Dedifferentiated amniotic fluid mesenchymal stem cell (primary cell): ENCODE measurements at regions not wholly inside any gene's neighbourhood (a gene's known extent, or its start where the extent isn't known, plus 50 kb on each side); places are given as distances from the start of the nearest gene placed in this dataset.

Experiments
- DNase-seq: peaks from one replicate; pipeline ENCODE4 v3.0.0-alpha.2; 2016; ENCODE audit errors: extremely low spot score

DNA sequence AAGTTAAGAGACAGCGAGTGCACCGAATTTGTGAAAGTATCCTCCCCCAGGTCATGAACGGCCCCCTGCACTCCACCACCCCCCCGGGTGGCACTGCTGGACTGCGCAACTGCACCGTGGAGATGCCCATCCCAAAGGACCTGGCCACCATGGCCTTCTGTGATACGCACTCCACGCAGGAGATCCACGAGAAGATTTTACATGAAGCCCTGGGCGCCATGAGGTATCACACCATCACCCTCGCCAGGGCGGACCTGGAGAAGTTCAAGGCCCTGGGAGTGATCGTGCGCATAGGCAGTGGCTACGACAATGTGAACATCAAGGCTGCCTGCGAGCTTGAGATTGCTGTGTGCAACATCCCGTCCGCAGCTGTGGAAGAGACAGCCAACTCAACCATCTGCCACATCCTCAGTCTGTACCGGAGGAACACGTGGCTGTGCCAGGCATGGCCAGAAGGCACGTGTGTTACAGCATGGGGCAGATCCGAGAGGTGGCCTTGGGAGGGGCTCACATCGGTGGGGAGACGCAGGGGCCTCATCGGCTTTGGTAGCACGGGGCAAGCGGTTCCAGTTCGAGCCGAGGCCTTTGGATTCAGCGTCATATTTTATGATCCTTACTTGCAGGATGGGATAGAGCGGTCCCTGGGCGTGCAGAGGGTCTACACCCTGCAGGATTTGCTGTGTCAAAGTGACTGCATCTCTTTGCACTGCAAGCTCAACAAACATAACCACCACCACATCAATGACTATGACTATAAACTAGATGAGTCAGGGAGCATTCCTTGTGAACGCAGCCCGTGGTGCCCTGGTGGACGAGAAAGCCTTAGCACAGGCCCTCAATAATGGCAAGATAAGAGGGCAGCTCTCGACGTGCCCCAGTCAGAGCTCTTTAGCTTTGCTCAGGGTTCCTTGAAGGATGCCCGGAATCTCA lies 290.8 kb upstream of the MC4R start:
- DNase-seq: no peak

DNA sequence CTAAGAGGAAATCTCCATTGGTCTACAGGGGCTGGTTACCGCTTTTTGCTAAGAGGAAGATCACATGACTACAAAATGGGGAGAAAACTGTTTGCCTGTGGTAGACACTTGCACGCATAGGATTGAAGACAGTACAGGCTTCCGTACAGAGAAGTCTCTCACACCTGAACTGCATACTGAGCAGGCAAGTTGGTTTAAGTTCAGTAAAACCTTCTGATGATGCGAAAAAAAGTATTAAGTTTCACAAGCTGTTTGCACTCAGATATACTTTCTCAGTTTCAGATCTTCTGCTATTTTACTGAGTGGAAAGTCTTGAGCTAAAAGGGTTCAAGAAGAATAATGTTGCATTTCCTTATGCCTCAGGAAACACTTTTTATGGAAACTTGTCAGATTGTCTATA lies 292.2 kb upstream of the MC4R start:
- DNase-seq: no peak

DNA sequence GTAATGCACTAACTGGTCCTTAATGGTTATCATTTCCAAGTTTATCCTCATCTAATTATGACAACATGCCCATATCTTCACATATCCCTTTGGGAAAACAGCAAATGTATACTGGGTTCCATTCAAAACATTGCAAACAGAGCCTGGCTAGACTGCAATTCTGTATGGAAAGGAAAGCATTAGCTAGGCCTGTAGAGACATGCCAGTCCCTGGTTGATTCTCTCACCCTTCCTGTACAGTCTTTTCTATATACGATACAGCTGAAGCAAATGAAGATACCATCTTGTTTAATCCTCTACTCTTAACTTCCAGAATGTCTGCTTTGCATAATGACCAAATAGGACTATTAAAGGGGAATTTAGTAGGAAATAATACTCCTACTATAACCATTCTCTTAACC lies 294.4 kb upstream of the MC4R start:
- DNase-seq: no peak

DNA sequence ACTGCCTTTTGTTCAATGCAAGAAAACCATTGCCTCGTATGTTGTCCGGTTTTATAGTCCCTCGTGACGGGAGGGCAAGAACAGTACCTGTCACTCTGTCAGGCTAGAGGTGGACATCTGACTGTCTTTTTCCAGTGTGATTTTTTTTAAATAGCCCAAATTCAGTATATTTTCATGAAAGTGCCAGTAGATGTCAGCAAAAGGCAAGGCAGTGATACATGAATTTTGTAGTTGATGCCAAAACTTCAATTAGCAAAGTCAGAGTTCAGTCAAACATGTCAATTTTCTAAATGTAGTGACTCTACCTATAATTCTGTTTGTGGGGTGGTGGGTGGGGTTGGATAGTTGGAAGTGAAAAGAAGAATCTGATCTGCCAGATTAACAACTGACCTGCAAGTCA lies 296.0 kb upstream of the MC4R start:
- DNase-seq: no peak

DNA sequence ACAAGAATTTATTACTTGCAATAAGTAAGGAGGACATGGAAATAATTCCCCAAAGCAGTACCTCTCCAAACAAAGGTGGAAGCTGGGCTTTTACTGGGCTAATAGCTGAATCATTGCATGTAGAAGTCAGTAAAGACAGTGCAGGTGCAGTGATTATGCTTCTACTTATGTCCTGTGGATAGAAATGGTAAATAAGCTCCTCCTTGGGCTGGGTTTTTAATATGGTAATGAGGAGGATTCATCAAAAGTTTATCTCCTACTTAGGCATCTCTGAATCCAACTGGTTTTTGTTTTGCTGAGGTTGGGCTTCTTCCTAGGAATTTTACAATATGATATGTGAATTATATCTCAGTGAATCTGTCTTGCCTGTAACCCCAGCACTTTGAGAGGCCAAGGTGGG lies 297.4 kb upstream of the MC4R start:
- no peak for DNase-seq

DNA sequence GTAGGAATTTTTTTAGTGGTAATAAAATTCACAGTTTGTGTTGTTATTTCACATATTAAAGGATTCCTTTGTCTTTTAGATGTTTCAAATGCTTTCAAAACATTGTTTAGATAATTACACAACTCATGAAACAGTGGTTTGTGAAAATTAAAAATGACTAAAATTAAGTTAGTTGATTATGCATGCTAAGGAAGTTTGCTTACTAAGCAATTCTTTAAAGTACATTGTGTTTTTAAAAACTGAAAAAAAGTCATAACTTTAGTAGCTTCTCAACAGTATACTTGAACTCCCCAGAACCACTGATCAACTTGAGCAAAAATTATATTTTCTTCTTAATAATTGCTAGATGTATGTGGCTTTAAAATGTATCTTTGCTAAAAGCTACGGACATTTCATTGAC lies 298.4 kb upstream of the MC4R start:
- no peak for DNase-seq

DNA sequence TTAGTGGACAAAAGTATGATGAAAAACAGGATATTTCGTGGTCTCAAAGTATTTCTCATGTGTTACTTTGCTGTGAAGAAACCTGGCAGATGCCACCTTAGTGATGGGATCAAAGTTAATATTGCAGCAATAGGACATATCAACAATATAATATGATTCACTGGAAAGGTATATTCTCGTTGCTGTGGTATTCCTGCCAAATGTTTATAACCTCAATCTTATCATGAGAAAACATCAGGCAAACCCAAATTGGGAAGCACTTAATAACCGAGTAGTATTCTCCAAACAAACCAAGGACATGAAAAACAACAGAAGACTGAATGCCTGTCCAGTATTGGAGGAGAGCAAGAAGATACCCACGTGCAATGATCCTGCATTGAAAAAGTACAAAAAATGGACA lies 302.6 kb upstream of the MC4R start:
- DNase-seq: no peak

DNA sequence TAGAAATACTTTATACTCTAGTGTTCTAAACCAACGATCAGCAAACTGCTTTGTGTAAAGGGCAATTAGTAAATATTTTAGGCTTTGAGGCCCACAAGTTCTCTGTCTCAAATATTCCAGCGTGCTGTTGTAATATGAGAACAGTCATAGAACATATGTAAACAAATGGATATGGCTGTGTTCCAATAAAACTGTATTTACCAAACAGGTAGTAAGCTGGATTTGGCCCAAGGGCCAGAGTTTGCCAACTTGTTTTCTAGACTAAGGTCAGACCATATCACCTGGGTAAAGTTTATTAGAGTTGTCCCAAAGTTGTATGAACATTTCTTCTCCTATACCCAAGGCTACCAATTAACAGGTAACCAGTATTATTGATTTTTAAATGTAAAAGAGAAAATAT lies 303.2 kb upstream of the MC4R start:
- DNase-seq: no peak

DNA sequence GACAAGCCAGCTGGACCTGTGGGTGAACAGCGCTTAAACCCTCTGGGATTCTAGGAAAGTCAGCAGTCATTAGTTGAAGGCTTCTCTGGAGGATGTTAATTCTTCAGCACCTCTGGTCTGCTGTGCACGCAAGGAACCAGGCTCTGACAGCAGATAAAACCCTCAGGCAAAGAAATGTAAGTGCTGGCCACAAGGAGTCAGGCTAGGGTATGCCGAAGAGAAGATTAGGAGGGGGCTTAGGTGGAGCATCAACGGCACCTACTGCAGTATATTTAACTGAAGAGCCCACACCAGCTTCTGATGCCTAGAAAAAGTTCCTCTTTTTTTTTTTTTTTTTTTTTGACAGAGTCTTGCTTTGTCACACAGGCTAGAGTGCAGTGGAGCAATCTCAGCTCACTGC lies 304.2 kb upstream of the MC4R start:
- no peak for DNase-seq

DNA sequence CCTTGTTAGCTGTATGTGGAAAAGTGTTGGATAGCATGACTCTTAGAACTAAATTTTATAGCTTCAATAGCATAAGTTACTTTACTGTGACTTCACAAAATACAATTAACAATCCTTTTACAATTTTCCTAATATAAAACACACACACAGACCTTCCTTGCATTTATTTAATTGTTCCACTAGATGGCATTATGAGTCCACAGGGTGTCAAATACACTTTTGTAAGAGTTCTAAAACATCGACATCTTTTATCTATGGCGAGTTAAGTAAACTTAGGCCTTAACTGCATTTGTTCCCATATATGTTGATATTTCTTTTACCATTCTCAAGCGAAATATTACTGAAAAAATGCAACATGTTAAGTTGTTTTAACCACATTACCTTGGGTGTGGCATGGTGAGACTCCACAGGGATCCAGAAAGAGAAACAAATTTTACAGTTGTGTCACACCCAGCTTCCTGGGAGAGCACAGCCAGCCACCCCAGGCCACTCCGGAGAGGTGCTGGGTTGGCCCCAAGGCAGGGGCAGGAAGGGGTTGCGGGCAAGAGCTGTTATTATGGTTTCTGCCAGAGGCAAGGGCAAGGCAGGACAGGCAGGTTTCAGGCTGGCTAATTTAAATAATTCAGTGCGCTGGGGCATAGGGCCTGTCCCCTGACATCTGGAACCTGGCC lies 312.4 kb upstream of the MC4R start:
- peak; percentile 26 for DNase-seq

DNA sequence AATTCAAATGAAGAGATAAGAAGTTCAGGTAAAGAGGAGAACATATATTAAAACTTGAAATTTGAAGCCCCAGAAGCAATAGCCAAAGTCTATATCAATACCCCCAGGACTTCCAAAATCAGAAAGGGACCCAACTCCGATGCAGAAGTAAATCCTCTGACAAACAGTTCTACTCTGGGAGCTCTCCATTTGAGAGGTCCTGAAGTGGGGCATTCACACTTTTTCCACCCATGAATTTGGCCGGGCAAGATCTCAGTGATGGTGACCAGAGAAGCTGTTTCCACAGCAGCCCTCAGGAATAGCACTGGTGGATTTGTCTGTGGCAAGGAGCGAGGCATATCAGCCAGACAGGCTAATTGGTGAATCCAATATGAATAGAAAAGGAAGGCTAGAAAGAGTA lies 313.6 kb upstream of the MC4R start:
- no peak for DNase-seq

DNA sequence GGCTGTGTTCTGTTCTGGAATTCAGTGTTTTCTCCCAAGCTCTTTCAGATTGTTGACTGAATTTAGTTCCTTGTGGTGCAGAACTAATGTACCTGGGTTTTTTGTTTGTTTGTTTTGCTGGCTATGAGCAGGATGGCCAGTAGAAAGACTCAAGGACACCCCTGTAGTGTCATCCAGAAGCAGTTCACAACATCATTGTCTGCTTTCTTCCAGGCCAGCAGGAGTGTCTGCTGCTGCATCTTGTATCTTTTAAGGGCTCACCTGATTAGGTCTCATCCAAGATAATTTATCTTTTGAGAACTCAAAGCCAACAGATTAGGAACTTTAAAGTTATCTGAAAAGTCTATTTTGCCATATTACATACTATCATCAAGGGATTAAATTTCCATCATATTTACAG lies 318.5 kb upstream of the MC4R start:
- DNase-seq: no peak

DNA sequence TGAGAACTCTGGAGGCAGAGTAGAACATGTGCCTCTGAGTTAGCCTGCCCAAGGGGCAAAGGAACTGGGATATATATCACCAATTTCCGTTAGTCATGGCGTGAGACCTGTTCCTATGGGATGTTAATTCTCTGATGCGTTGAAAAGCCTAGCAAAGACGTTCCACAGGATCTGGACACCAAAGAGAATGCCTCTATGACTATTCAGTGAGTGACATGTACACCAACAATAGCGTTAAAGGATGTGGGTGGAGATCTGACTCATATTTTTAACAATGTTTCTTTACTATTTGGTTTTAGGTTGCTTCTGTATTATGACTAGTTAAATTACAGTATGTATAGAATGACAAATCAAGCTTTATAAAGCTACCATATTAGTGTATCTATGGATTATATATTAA lies 320.9 kb upstream of the MC4R start:
- DNase-seq: no peak

DNA sequence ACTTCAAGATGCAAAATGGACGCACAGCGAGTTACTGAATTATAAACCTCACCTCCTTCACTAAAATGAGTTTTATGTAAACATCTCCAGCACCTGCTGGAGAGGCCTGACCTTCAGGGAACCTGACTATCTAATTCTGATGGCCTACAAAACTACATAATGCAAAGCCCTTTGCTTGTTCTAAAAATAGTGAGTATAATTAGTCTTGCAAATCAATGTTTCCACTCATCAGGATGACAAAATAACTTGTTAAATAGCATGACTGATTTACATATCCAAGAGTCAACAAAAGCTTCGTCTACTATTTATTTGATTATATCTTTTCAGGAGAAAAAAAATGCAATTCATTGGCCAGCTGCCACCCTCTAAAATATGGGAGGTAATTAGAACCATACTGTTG lies 326.3 kb upstream of the MC4R start:
- no peak for DNase-seq

DNA sequence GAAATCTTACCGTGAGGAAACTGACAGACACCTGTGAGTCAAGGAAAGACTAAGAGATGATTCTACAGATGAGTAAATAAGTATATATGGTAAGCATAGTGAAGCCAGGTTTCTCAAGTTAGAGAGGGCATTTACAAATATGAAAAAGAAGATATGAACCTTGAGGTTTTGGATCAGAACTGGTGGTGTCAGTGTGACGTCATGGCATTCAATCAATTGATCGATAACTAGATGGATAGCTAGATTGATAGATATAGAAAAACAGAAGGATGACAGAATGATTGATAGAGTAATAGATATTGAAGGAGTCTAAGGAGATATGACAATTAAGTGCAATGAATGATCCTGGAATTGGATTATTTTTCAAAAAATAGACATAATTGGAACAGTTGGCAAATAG lies 350.2 kb upstream of the MC4R start:
- DNase-seq: no peak

DNA sequence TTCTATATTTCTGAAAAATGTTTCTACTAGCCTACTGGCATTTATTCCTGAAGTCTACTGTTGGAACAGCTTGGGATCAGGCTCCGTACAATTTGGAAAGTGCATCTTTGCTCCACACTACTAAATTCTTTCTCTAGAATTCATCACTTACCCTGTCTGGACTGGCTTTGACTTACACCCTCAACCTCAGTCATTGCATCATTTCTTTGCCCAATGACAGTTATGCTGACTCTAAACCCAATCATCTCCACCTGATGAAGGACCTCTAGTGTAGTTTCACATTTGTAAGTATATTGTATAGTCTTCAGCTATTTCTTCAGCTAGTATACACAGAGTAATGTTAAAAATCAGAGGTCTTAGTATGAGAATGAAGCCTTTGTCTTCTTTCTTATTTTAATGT lies 359.6 kb upstream of the MC4R start:
- no peak for DNase-seq

DNA sequence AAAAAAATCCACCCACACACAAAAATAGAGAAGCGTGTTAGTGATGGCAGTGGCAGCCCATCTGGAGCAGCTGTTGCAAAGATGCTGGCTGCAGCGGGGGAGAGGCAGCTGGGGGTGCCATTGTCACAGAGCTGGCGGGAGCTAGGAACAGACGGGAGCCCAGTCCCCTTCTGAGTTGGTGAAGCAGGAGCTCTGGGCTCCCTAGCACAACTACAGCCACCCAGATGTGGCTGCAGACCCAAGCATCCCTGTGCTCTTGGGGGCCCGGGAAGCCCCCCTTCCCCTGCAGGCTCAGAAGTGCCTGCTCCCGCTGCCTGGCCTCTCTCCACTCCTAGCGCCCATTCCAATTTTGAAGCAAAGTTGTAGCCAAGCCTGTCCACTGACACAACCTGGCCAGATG lies 366.6 kb upstream of the MC4R start:
- DNase-seq: no peak

DNA sequence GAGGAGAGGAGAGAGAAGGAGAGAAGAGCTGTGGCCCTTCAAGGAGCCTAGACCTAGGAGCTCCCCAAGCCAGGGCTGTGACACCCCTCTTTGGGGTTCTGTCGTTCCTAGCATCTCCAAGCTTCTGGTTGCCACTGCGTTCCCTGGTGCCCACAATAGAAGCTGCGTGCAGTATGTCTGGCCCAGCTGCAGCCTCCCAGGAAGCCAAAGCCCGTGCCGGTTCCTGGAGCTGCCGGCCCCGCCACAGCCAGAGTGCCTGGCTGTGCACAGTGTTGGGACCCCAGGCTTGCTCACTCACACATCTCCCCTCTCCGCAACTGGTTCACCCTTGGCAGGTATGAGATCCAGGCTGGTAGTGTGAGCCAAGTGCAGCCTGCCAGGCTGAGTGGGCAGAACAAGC lies 367.7 kb upstream of the MC4R start:
- no peak for DNase-seq

DNA sequence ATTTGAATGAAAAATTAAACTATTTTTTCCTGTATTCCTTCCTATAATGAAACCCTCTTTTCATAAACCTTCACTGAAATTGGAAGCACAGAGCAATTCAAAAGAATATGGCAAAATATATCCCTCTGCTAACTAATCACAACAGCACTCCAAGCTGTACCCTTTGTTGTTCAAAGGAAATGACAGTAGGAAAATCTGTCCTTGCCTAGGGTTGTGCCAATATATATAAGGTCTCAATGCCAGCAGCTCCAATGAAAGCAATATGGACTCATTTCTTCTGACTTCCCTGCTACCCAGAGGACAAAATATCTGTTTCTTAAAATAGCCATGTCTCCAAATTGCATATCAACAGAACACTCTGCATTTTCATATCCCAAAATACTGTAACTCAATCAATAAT lies 373.9 kb upstream of the MC4R start:
- no peak for DNase-seq

DNA sequence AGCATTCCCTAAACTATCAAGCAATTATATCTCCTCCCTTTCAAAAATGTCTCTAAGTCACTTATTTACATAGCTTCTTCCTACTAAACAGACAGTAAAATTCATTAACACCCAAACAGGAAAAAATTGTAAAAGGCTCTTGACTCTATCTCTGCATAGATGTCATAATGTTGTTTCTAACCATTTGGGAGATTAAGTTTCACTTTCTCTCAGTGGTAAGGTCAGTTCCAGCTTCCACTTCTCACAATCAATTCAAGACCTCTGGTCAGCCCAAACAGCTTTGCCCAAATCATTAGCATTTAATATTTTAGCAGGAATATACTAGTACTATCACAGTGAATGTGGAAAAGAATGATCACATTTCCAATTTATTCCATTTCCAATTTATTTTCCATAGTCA lies 374.3 kb upstream of the MC4R start:
- no peak for DNase-seq

DNA sequence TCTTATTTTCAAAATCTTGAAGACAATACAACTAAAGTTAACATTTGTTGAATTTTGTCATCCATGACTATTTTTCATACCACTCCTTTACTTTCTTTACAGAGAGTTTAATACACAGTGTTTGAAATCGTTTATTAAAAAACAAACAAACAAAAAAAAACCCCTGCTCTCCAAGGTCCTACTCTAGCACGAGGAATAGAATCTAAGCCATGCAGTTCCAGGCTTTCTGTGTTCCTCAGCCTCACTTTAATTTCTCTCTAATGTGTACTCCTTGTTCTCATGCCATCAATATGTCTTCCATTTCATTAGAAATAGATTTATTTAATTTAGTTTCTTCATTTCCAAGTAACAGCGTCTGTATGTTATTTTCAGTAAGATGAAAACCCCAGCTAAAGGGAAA lies 381.2 kb upstream of the MC4R start:
- DNase-seq: no peak

DNA sequence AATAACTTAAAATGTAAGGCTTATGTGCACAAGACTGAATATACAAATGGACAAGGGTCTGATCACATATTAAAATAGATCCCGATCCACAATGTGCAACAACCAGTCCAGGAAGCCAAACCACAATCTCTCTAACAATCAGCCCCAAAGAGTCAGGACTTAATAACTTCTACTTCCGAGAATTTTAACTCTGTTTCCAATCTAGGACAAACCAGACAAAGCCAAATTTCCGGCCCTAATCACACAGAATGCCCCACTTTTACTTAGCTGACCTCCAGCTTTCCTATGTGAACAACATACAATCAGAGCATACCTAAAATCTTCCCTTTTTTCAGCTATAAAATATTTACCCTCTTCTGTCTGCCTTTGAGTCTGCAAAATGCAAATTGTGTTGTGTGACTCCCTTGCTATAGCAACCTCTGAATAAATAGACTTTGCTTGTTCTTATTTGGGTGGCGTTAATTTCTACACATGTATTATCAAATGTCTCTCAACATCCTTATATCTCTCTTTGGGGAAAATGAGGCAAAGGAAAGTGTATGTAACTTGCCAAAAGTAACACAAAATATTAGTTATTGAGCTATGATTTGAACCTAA lies 381.9 kb upstream of the MC4R start:
- DNase-seq: no peak

DNA sequence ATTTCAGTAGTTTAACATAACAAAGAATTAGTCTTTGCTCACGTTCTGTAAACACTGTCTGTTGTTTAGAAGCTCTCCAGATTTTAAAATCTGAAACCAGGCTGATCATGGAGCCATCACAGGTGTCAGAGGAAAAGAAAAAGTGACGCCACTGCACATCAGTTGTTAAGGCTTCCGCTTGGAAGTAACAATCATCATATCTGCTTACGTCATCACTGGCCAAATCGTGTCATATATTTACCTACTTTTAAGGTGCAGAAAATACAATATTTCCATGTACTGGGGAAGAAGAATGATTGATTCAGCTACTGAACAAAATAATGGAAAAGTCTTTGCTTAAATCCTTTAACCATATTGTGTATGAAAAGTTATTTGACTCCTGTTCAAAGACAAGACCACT lies 382.6 kb upstream of the MC4R start:
- no peak for DNase-seq
